Endothelial cell (in vitro differentiated cells): ENCODE measurements at regions not wholly inside any gene's neighbourhood (a gene's known extent, or its start where the extent isn't known, plus 50 kb on each side); places are given as distances from the start of the nearest gene placed in this dataset.
"Not testable (repeated sequence)": the region's sequence is repeated elsewhere in the genome, so short reads cannot be mapped to it uniquely, and the experiment has no call there.

Experiments used
- DNase-seq: peaks from one replicate; pipeline ENCODE4 v3.0.0; 2021; ENCODE audit warnings: low spot score
- H3K27ac Mint-ChIP-seq: one replicate; pipeline ENCODE4 v1.8.0; 2021; ENCODE audit warnings: mixed read lengths, inconsistent platforms; ENCODE audit not compliant: unreplicated experiment
- H3K27me3 Mint-ChIP-seq: one replicate; pipeline ENCODE4 v1.8.0; 2021; ENCODE audit warnings: mild to moderate bottlenecking, moderate library complexity, mixed read lengths, inconsistent platforms; ENCODE audit not compliant: unreplicated experiment
- H3K36me3 Mint-ChIP-seq: one replicate; pipeline ENCODE4 v1.8.0; 2021; ENCODE audit warnings: mild to moderate bottlenecking, low read depth, mixed read lengths, inconsistent platforms; ENCODE audit not compliant: unreplicated experiment
- H3K4me1 Mint-ChIP-seq: one replicate; pipeline ENCODE4 v1.8.0; 2021; ENCODE audit warnings: mild to moderate bottlenecking, mixed read lengths, inconsistent platforms; ENCODE audit not compliant: unreplicated experiment
- H3K4me3 Mint-ChIP-seq: one replicate; pipeline ENCODE4 v1.8.0; 2021; ENCODE audit warnings: mild to moderate bottlenecking, mixed read lengths, inconsistent platforms; ENCODE audit not compliant: unreplicated experiment
- H3K9me3 Mint-ChIP-seq: one replicate; pipeline ENCODE4 v1.8.0; 2021; ENCODE audit warnings: mixed read lengths, inconsistent platforms; ENCODE audit not compliant: unreplicated experiment
- TF ChIP-seq, protein P1 (sequence below): fragments of 200-600 bp; sonication (generic); IDR thresholded peaks from one replicate; pipeline ENCODE4 v1.5.0; 2021; ENCODE audit warnings: antibody characterized with exemption; ENCODE audit not compliant: unreplicated experiment

DNA sequence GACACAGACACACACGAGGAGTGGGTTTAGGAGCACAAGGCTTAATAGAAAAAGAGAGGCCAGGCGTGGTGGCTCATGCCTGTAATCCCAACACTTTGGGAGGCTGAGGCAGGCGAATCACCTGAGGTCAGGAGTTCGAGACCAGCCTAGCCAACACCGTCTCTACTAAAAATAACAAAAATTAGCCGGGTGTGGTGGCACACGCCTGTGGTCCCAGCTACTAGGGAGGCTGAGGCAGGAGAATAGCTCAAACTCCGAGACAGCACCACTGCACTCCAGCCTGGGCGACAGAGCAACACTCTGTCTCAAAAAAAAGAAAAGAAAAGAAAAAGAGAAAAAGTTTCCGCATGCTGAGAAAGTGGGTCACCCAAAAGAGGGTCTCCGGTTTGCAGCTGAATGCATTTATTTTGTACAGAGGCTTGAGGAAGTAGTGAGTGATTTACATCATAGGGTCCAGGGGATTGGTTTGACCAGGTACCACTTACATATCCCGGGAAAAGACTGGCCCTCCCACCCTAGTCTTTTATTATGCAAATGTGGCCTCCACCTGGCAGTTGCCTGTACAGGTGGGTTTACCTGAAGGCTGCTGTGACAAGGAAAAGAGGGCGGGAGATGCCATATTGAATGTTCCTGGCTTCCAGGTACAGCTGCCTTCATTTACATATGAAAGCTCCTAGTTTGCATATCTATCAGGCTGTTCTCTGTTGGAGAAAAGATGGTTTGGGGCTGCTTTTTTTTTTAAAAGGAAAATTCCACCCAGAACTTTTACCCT lies 366.2 kb upstream of the GRAMD2B start:
- Mint-ChIP-seq H3K4me1 (no peaks in the 10 kb centered on the region), H3K27me3 (peaks cover 2% of the 10 kb centered on the region), H3K27ac (no peak overlapping the region), H3K9me3 (no peaks in the 10 kb centered on the region), H3K4me3 (no peak overlapping the region), H3K36me3 (no peaks in the 10 kb centered on the region)
- TF ChIP-seq, protein P1, sequence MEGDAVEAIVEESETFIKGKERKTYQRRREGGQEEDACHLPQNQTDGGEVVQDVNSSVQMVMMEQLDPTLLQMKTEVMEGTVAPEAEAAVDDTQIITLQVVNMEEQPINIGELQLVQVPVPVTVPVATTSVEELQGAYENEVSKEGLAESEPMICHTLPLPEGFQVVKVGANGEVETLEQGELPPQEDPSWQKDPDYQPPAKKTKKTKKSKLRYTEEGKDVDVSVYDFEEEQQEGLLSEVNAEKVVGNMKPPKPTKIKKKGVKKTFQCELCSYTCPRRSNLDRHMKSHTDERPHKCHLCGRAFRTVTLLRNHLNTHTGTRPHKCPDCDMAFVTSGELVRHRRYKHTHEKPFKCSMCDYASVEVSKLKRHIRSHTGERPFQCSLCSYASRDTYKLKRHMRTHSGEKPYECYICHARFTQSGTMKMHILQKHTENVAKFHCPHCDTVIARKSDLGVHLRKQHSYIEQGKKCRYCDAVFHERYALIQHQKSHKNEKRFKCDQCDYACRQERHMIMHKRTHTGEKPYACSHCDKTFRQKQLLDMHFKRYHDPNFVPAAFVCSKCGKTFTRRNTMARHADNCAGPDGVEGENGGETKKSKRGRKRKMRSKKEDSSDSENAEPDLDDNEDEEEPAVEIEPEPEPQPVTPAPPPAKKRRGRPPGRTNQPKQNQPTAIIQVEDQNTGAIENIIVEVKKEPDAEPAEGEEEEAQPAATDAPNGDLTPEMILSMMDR, result no peak
- DNase-seq, result no peak

DNA sequence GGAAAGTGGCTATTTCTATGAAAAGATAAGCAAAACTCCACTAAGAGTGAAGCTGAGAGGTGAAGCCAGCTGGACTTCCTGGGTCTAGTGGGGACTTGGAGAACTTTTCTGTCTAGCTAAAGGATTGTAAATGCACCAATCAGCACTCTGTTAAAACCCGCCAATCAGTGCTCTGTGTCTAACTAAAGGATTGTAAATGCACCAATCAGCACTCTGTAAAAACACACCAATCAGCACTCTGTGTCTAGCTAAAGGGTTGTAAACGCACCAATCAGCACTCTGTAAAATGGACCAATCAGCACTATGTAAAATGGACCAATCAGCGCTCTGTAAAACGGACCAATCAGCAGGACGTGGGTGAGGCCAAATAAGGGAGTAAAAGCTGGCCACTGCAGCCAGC lies 364.8 kb upstream of the GRAMD2B start:
- not testable (repeated sequence) for H3K9me3 Mint-ChIP-seq, H3K4me1 Mint-ChIP-seq, H3K36me3 Mint-ChIP-seq, DNase-seq, H3K27ac Mint-ChIP-seq, H3K27me3 Mint-ChIP-seq, H3K4me3 Mint-ChIP-seq

GRCh38 chr5:126062398-126063221 lies 360.6 kb upstream of the GRAMD2B start:
- no peak for DNase-seq
- no peak overlapping the region for H3K27ac Mint-ChIP-seq
- H3K4me1 Mint-ChIP-seq, result no peaks in the 10 kb centered on the region
- no peaks in the 10 kb centered on the region for H3K36me3 Mint-ChIP-seq
- H3K4me3 Mint-ChIP-seq, result no peak overlapping the region
- peaks cover 2% of the 10 kb centered on the region for H3K27me3 Mint-ChIP-seq
- no peaks in the 10 kb centered on the region for H3K9me3 Mint-ChIP-seq
- TF ChIP-seq, protein P1, result no peak

DNA sequence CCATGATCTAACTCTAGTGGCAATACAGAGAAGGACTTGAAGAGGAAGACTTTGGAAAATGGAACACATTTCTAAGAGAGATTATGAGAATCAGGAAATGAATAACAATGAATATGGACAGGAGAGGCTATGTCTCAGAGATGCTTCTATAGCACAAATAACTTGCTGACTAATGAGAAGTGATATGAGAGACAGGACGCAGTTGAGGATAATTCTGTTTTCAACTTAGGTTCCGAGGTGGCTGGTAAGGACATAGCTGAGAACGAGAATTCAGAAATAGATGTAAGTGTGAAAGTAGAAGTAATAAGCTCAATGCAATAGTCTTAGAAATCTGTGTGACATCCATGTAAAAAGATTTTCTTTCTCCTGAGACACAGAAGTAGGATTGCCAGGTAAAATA lies 358.1 kb upstream of the GRAMD2B start:
- Mint-ChIP-seq H3K4me1 (no peaks in the 10 kb centered on the region), H3K27me3 (no peaks in the 10 kb centered on the region), H3K4me3 (no peak overlapping the region), H3K9me3 (no peaks in the 10 kb centered on the region), H3K36me3 (no peaks in the 10 kb centered on the region), H3K27ac (no peak overlapping the region)
- TF ChIP-seq, protein P1, result no peak
- no peak for DNase-seq

- Mint-ChIP-seq H3K27ac (no peak overlapping the region), H3K4me1 (no peaks in the 10 kb centered on the region), H3K27me3 (no peaks in the 10 kb centered on the region), H3K4me3 (no peak overlapping the region), H3K9me3 (no peaks in the 10 kb centered on the region), H3K36me3 (no peaks in the 10 kb centered on the region)
- no peak for DNase-seq
- TF ChIP-seq, protein P1, result no peak
Observed at GRCh38 chr5:126066836-126067235, 356.4 kb upstream of the GRAMD2B start.
